Lung (tissue), 11 donors: ENCODE measurements at regions not wholly inside any gene's neighbourhood (a gene's known extent, or its start where the extent isn't known, plus 50 kb on each side); places are given as distances from the start of the nearest gene placed in this dataset.

Source experiments
- ATAC-seq: fragments of 200-7000 bp; cut with Tn5 transposase; one replicate; pipeline ENCODE4 v1.9.1; 2020; ENCODE audit warnings: moderate number of reproducible peaks; ENCODE audit not compliant: insufficient read depth, low FRiP score
- DNase-seq, 3 donors: peaks; one replicate each; pipeline ENCODE4 v3.0.0-alpha.2; 2013 to 2017
- H3K27ac ChIP-seq, 2 donors: one replicate each; pipeline ENCODE4 v1.5.1; 2013; ENCODE audit warnings: mild to moderate bottlenecking in 2 of 2, moderate library complexity in 2 of 2, control low read depth in 1 of 2, inconsistent platforms in 1 of 2, low read depth in 1 of 2, low read length in 1 of 2
- H3K27me3 ChIP-seq, 3 donors: one replicate each; pipeline ENCODE4 v1.5.1; 2013; ENCODE audit warnings: low read length in 2 of 3; ENCODE audit not compliant: control insufficient read depth in 3 of 3, insufficient read depth in 3 of 3
- H3K36me3 ChIP-seq, 4 donors: one replicate each; pipeline ENCODE4 v1.5.1; 2013; ENCODE audit warnings: low read length in 4 of 4, mild to moderate bottlenecking in 1 of 4, moderate library complexity in 1 of 4; ENCODE audit not compliant: control insufficient read depth in 4 of 4, insufficient read depth in 4 of 4
- H3K4me1 ChIP-seq, 5 donors: one replicate each; pipeline ENCODE4 v1.5.1; 2013; ENCODE audit warnings: low read length in 5 of 5, mild to moderate bottlenecking in 2 of 5, moderate library complexity in 1 of 5; ENCODE audit not compliant: control insufficient read depth in 5 of 5, insufficient read depth in 5 of 5
- H3K4me3 ChIP-seq: one replicate; pipeline ENCODE4 v1.5.1; 2013; ENCODE audit warnings: mild to moderate bottlenecking, control low read depth, moderate library complexity
- H3K9ac ChIP-seq, 2 donors: one replicate each; pipeline ENCODE4 v1.5.1; 2013; ENCODE audit warnings: low read length in 2 of 2, control low read depth in 1 of 2; ENCODE audit not compliant: insufficient read depth in 1 of 2
- H3K9me3 ChIP-seq, 4 donors: one replicate each; pipeline ENCODE4 v1.5.1; 2013; ENCODE audit warnings: low read length in 3 of 4, mild to moderate bottlenecking in 1 of 4, moderate library complexity in 1 of 4; ENCODE audit not compliant: control insufficient read depth in 4 of 4, insufficient read depth in 3 of 4
- CTCF ChIP-seq: IDR thresholded peaks from 2 replicates; pipeline ENCODE4 v1.5.1; 2012; ENCODE audit warnings: mild to moderate bottlenecking; ENCODE audit errors: control extremely low read depth, extremely low read depth
- WGBS, 2 donors: extraction: QIAGEN DNeasy Blood & Tissue Kit; methylation state at CpG; one replicate each; pipeline ENCODE4 v1.1.7; 2013; 5-methylcytosine and 5-hydroxymethylcytosine counted together
- donor health status: control.
- donor health status: control.
- donor health status: Bipolar disorder and iron deficiency.
- donor health status: healthy.
- donor health status: DM: yes; HTN: yes; CAD: no.

- H3K27me3 ChIP-seq = peaks cover 0 to 2% (median 0%) of the 10 kb centered on the region in 3 donors
- H3K4me1 ChIP-seq = peaks cover 0 to 14% (median 11%) of the 10 kb centered on the region in 5 donors
- no peaks in the 10 kb centered on the region for H3K9me3 ChIP-seq
- DNase-seq (no peak), ATAC-seq (no peak)
- no peak for TF ChIP-seq CTCF
- no peak overlapping the region for H3K4me3 ChIP-seq
- no peak overlapping the region for H3K27ac ChIP-seq
- no peak overlapping the region for H3K9ac ChIP-seq
- no peaks in the 10 kb centered on the region for H3K36me3 ChIP-seq
- WGBS, 2 donors = 81 to 88% methylated on average over 7 of the region's 7 CpGs
Measured at GRCh38 chr7:86629-87028, 105.7 kb upstream of the FAM20C start.

- peaks cover 0 to 14% (median 11%) of the 10 kb centered on the region in 5 donors for H3K4me1 ChIP-seq
- no peak overlapping the region for H3K9ac ChIP-seq
- H3K9me3 ChIP-seq = no peaks in the 10 kb centered on the region
- TF ChIP-seq CTCF = no peak
- DNase-seq (no peak), ATAC-seq (no peak)
- H3K36me3 ChIP-seq = no peaks in the 10 kb centered on the region
- no peak overlapping the region for H3K4me3 ChIP-seq
- peaks cover 0 to 2% (median 0%) of the 10 kb centered on the region in 3 donors for H3K27me3 ChIP-seq
- H3K27ac ChIP-seq = no peak overlapping the region
- WGBS, 2 donors = 88 to 90% methylated on average over 5 of the region's 5 CpGs
Measured at GRCh38 chr7:87047-87446, 105.3 kb upstream of the FAM20C start.

GRCh38 chr7:87671-88070 is 104.7 kb upstream of the FAM20C start:
- 91 to 93% methylated on average over 8 of the region's 8 CpGs for WGBS, 2 donors
- Histone ChIP-seq H3K9me3 (no peaks in the 10 kb centered on the region), H3K36me3 (no peaks in the 10 kb centered on the region), H3K4me3 (no peak overlapping the region), H3K27me3 (peaks cover 0 to 2% (median 0%) of the 10 kb centered on the region in 3 donors), H3K9ac (no peak overlapping the region), H3K4me1 (peaks cover 0 to 14% (median 11%) of the 10 kb centered on the region in 5 donors), H3K27ac (no peak overlapping the region)
- no peak for ATAC-seq
- no peak for DNase-seq
- no peak for TF ChIP-seq CTCF
